GM12872 (cell line): ENCODE measurements at regions not wholly inside any gene's neighbourhood (a gene's known extent, or its start where the extent isn't known, plus 50 kb on each side); places are given as distances from the start of the nearest gene placed in this dataset.

Source experiments
- TF ChIP-seq, protein P1 (sequence below): IDR thresholded peaks from 3 replicates; pipeline ENCODE4 v1.5.1; 2011; ENCODE audit warnings: low read depth, mild to moderate bottlenecking, low read length, moderate library complexity; ENCODE audit not compliant: insufficient read depth

DNA sequence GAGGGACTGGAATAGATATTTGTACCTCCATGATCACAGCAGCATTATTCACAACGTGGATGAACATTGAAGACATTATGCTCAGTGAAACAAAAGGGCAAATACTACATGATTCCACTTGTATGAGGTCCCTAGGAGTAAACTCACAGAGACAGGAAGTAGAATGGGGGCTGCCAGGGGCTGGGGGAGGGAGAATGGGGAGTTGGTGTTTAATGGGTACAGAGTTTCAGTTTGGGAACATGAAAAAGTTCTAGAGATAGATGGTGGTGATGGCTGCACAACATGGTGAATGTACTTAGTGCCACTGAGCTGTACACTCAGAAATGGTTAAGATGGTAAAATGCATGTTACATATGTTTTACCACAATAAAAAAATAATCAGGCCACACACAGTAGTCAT lies 164.3 kb upstream of the RREB1 start:
- TF ChIP-seq, protein P1, sequence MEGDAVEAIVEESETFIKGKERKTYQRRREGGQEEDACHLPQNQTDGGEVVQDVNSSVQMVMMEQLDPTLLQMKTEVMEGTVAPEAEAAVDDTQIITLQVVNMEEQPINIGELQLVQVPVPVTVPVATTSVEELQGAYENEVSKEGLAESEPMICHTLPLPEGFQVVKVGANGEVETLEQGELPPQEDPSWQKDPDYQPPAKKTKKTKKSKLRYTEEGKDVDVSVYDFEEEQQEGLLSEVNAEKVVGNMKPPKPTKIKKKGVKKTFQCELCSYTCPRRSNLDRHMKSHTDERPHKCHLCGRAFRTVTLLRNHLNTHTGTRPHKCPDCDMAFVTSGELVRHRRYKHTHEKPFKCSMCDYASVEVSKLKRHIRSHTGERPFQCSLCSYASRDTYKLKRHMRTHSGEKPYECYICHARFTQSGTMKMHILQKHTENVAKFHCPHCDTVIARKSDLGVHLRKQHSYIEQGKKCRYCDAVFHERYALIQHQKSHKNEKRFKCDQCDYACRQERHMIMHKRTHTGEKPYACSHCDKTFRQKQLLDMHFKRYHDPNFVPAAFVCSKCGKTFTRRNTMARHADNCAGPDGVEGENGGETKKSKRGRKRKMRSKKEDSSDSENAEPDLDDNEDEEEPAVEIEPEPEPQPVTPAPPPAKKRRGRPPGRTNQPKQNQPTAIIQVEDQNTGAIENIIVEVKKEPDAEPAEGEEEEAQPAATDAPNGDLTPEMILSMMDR: no peak

DNA sequence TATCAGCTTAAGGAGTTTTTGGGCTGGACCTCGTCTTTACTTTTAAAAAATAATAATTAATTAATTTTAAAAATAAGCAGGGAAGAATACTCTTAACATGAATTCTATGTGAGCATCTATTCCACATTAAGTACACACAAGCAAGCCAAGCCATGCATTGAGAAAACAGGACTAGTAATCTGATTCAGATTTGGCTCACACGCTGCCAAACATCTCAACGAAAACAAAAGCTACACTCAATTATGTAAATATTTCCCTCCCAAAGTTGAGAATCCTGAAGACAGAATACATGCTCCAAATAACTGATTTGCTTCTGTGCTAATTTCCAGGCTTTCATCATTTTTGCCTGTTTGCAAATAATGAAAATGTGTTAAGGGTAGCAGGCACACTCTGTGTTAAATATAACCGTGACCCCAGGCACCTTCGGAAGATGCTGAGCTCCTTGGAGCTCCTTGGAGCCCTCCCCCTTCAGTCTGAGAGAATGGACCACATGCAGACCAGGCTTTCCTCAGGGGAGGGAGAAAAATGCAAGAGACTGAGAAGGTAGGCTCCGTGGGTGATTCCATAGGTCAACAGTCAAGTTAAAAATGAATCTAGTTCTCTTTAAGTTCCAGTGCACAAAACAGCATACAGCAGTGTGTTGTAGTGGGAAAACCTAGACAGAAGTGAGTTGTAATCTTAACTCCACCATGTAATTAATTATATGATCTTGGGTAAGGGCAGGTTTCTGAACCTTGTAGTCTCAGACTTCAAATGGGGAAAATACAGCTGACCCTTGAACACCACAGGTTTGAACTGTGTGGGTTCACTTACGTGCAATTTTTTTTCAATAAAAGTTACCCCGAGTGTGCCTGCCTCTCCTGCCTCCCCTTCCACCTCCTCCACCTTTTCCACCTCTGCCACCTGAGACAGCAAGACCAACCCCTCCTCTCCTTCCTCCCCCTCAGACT lies 161.3 kb upstream of the RREB1 start:
- TF ChIP-seq, protein P1: no peak

DNA sequence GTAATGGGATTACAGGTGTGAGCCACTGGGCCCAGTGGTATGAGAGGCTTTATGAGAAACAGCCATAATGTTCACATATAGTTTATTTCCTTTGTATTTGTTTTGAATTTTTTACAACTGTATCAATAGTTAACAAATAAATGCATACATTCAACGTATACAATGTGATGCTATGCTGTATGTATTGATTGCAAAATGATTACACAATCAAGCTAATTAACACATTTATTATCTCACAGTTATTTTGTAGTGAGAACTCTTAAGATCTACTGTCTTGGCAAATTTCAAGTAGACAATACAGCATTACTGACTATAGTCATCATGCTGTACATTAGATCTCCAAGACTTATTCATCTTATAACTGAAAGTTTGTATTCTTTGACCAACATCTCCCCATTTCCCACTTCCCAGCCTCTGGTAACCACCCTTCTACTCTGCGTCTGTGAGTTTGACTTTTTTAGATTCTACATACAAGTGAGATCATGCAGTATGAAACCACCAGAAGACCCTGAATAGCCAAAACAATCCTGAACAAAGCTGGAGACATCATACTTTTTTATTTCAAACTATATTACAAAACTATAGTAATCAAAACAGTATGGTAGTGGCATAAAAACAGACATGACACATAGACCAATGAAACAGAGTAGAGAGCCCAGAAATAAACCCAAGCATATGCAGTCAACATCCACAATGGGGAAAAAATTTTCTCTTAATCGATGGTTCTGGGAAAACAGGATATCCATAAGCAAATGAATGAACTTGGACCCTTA lies 157.2 kb upstream of the RREB1 start:
- TF ChIP-seq, protein P1: no peak

DNA sequence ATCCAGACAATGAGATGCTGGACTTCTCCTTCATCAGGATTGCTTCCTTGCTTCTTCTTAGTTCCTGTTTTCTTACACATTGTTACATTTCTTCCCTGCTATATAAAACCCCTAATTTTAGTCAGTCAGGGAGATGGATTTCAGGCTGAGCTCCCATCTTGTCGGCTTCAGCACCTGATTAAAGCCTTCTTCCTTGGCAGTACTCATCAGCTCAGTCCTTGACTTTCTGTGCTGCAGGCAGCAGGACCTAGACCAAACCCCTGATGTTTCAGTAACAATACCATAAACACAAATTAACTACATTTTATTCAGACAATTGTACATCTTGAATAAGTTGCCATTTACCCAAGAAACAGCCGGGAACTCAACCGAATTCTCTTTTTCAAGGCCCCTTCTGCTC lies 156.4 kb upstream of the RREB1 start:
- TF ChIP-seq, protein P1: no peak

DNA sequence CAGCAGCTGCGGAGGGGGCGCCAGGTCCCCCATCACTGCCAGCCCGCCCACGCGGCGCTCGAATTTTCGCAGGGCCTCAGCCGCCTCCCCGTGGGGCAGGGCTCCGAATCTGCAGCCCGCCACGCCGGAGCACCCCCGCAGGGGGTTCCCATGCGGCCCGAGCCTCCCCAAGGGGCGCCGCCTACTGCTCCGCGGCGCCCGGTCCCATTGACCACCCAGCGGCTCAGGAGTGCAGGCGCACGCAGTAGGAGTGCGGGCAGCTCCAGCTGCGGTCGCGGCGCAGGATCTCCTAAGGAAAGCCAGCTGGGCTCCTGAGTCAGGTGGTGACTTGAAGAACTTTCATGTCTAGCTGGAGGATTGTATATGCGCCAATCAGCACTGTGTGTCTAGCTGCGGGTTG lies 155.3 kb upstream of the RREB1 start:
- TF ChIP-seq, protein P1: no peak

DNA sequence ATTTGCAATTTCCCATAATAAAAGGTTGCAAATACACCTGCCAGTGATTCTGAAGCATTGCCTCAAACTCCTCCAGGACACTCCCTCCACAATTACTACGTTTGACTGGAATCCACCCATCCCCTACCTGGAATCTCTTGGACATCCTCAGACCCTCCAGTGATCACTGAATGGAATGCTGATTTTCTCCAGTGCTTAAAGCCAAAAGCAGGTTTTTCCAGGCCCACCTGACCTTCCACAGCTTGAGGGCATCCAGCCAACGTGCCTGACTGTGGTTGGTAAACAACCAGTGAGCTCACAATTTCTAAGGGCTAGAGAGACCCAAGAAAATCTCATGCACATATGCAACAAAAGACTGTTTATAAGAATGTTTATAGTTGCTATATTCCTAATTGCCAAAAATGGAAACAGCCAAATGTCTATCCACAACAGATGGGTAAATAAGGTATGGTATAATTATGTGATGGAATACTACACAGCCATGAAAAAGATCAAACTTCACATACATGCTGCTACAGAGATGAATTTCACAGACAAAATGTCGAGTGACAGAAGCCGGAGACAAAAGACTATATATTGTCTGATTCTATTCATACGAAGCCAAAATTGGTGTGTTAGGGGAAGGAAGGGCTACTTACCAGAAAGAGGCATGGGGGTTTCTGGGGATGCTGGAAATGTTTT lies 147.1 kb upstream of the RREB1 start:
- TF ChIP-seq, protein P1: no peak

DNA sequence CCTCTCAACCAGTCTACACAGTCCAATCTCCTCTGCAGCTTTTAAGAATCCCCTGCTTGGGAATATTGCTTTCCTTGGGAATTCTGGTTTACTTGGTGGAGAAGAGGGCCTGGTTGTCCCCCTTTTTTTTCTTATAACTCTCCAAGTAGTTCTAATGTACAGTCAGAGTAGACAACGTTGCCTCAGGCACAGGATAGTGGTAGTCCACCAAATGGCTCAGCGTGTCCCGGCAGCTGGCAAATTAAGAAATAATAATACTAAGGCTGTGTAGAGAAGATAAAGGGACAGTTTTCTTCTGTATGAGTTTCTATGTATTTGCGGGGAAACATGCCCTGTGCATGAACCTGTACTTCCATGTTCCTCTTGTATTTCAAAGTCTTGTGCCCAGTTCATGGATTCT lies 145.7 kb upstream of the RREB1 start:
- TF ChIP-seq, protein P1: no peak
